Activated CD8-positive, alpha-beta memory T cell treated with anti-CD3 and anti-CD28 coated beads for 4 hours (primary cell): ENCODE measurements at regions not wholly inside any gene's neighbourhood (a gene's known extent, or its start where the extent isn't known, plus 50 kb on each side); places are given as distances from the start of the nearest gene placed in this dataset.

ENCODE experiments used
- DNase-seq, 2 donors: peaks; one replicate each; pipeline ENCODE4 v3.0.0-alpha.2; 2020; ENCODE audit warnings: low read depth in 2 of 2

DNA sequence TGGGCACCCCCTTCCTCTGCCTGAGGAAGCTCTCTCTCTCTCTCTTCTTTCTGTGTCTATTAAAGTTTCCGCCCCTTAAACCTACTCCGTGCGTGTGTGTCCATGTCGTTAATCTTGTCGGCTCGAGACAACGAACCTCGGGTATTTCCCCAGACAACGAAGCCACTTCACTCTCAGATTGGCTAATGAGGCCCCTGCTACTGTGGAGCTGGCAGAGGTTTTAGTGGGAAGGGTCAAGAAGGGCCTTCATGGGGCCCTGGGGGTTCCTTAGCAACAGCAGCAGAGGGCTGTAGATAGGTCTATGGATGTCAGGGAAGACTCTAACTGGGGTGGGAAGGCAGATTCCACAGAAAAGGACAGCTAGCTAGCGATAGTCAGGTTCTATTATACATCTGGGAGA, 239.8 kb upstream of the RAB4A start:
- DNase-seq: no peak

DNA sequence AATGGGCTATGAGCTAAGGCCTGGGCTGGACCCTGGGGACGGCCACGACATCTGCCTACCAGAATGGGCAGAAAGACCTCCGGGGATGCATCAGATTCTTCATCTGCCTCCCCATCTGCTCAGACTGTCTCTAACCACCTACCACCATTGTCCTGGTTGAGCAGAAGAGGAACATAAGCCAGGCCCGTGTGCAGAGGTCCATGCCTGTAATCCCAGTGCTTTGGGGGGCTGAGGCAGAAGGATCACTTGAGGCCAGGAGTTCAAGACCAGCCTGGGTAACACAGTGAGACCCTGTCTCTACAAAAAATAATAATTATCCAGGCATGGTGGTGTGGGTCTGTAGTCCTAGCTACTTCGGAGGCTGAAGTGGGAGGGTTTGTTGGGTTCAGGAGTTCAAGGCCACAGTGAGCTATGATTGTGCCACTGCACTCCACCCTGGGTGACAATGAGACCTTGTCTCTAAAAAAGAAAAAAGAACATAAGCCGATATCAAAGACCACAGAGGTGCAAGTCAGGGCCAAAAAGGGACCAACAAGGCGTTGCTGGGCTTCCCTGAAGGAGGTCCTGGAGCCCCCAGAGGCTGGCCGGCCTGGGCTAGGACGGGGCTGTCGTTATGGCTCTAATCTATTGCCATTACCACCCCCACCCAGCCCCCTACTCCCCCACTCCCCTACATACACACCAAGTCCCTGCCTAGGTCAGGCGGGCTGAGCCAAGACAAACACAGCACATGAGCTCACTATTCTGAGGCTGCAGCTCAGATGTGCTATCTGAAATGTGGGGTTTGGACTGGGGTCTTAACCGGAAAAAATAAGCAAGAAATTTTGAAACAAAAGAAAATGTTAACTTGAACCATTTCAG, 239.2 kb upstream of the RAB4A start:
- DNase-seq: no peak

DNA sequence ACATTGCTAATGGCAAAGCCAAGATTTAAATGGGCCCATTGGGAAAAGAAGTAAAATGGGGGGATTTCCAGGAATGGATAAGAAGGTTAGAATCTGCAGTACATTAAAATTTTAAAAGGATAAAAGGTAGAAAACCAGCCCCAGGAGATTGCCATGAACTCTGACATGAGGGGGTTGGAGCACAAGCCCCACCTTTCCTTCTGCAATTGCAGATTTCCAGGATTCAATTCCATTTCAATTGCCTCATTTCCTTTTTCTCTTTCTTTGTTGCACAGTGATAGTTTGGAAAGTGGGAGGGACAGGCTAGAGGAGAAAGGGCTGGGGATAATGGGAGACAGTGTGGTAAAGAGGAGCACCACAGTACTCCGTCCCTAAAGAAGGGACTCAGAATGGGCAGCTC, 238.5 kb upstream of the RAB4A start:
- no peak for DNase-seq

DNA sequence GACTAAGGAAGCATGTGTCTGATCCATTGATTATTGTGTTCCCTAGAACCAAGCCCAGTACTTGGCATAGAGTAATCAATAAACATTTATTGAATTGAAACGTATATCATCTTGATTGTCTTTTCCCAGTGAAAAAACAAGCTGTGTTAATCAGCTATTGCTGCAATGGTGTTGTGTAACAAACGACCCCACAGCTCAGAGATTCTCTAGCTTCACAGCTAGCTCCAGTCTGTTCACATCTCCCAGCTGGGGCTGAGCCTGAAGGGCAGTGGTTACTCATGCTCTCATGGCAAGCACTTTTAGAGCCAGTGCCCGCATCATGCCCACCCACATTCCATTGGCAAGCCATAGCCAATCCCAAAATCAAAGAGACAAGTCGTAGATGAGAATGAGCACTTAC, 237.4 kb upstream of the RAB4A start:
- no peak for DNase-seq

DNA sequence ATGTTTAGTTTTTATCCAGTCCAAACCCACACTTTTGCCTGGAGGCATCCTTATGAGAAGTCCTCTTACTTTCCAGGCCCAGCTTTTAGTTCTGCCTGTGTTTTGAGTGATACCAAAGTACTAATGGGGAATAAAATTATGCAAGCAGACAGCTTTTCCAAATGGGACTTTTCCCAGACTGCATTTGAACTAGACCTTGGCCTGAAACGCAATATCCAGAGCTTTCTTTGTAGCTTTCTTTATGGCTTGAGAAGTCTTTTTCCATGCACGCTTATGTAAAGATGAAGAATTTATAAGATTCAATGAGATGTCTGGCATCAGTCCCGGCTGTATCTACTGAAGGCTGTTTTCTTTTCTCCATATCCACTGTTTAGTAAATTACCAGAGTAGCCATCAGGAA, 236.6 kb upstream of the RAB4A start:
- no peak for DNase-seq

DNA sequence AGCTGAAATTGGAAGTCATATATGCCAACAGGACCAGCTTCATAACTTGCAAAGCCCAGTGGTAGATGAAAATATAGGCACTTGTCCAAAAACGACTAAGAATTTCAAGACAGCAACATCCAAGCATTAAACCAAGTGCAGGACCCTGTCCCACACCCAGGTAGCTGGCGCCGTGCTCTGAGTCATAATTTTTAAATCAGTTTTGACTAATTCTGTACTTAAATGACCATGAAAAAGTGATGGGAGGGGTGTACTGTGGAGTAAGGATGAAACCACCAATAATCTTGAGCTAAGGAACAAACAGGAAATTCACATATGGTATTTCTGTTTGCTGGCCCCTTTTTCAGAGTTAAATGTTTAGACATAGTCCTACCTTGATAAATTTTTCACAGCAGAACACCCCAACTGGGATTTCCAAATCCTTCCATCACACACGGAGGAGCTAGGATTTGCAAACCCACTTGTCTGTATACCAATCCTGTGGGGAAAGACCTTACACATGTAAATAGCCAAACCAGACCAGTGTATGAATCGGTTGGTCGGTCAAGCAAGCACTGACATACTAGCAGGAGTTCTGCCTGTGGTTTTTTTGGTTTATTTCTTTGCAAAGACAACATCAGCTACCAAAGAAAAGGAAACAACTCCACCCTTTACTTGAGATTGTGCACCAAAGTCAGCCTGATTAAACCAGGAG, 235.7 kb upstream of the RAB4A start:
- no peak for DNase-seq

DNA sequence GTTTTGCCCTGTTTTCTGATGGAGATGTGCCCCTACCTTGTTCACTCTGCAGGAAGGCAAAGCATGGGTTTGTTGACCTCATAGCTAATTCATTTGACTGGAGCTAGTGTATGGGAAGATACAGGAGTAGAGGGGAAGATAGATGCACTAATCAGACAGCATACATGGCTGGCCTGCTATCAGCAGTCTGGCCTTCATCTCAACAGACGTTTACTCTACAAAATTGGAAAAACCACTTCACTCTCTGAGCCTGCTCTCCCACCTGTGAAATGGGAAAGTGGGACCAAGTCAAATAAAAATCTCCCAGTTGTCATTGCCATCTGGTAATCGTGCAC, 235.2 kb upstream of the RAB4A start:
- no peak for DNase-seq

DNA sequence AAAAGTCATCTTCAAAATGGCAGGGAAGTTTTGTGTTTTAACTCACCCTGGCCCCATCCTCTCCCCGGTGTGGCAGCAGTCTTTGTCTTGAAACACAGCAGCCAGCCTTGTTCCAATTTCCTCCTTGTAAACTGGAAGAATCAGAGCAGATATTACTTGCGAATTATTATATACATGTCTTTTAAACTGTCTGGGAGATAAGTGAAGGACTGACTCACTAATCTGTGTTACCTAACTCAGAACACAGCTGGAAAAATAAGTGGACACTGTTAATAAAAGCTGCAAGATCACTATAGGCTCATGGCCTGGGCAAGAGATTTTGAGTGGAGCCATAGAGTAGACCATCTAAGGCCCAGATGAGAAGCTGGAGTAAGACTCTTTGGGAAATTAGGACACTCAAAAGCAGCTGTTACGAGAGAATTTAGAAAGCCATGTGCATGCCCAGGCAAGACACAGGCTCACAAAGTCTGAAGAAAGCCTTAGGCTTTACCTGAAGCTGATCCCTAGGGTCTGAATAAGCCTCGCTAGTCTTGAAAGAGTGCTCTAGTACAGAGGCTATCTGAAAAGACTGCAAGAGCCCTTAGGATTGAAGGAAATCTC, 233.0 kb upstream of the RAB4A start:
- no peak for DNase-seq

DNA sequence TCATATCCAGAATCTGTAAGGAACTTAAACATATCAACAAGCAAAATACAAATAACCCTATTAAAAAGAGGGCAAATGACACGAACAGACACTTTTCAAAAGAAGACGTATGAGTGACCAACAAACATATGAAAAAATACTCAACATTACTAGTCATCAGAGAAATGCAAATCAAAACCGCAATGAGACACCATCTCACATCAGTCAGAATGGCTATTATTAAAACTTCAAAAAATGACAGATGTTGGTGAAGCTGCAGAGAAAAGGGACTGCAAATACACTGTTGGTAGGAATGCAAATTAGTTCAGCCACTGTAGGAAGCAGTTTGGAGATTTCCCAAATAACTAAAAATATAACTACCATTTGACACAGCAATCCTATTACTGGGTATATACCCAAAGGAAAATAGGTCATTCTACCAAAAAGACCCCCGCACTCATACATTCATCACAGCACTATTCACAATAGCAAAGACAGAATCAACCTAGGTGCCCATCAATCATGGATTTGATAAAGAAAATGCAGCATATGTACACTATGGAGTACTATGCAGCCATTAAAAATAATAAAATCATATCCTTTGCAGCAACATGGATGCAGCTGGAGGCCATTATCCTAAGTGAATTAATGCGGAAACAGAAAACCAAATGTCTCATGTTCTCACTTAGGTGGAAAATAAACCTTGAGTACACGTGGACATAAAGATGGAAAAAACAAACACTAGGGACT, 230.1 kb upstream of the RAB4A start:
- no peak for DNase-seq

DNA sequence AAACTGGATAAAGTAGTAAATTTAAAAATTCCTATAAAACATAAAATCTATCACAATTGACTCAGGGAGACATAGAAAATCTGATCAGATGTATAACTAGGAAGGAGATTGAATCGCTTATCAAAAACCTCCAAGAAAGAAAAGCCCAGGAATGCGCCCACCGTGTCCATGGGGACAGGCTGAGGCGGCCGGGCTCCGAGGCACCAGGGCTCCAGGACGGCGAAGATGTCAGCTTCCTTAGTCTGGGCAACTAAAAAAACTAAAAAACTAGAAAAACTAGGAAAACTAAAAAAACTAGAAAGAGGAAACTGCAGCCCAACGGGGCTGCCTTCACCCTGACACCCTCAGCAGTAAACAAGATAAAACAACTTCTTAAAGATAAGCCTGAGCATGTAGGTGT, 229.0 kb upstream of the RAB4A start:
- DNase-seq: no peak

DNA sequence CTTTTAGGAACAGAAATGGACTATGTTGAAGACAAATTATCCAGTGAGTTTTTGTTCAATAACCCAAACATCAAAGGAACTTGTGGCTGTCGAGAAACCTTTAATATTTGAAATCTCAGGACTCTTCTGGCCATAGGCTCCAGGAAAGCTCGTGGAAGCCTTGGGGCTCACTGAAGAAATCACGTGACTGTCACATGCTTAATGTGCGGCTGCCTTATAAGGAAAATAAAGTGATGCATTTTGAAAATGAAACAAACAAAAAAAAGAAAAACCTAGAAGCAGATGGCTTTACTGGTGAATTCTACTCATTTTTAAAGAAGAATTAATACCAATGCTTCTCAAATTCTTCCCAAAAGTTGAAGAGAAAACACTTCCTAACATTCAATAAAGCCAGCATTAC, 228.4 kb upstream of the RAB4A start:
- DNase-seq: no peak

DNA sequence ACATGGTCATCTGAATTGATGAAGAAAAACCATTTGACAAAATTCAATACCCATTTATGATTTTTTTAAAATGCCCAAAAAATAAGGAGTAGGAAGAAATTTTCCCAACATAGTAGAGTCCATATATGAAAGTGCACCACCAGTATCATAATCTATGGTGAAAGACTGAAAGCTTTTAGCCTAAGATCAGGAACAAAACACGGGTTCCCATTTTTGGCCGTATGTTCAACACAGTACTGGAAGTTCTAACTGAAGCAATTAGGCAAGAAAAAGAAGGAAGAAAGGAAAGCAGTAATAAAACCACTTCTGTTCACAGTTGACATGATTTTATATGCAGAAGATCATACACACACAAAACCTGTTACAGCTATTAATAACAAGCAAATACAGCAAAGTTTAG, 227.8 kb upstream of the RAB4A start:
- no peak for DNase-seq

DNA sequence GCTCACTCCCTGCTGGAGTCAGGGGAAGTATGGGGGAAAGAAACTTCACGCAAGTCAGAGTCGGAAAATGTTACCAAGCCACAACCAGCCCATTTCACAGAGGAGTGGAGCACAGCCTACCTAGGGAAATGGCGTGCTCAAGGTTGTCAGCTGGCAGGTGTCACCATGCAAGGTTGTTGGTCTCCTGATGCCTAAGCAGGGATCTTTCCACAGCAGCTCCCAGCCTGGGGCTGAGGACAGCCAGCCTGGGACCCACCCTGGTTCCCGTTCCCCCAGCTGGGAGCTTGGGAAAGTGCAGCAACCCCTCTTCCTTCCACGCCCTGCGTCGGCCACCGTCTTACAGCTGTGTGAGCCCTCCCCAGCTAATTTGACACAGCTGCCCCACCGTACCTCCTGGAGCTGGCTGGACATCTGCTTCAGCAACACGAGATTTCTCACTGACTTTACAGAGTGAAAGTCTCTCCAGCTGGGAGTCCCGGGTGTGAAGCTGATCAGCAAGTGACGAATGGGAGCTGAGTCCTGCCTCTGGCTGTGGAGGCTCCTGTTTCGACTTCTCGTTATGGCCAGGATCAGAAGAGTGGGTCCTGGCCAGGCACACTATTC, 224.6 kb upstream of the RAB4A start:
- no peak for DNase-seq

DNA sequence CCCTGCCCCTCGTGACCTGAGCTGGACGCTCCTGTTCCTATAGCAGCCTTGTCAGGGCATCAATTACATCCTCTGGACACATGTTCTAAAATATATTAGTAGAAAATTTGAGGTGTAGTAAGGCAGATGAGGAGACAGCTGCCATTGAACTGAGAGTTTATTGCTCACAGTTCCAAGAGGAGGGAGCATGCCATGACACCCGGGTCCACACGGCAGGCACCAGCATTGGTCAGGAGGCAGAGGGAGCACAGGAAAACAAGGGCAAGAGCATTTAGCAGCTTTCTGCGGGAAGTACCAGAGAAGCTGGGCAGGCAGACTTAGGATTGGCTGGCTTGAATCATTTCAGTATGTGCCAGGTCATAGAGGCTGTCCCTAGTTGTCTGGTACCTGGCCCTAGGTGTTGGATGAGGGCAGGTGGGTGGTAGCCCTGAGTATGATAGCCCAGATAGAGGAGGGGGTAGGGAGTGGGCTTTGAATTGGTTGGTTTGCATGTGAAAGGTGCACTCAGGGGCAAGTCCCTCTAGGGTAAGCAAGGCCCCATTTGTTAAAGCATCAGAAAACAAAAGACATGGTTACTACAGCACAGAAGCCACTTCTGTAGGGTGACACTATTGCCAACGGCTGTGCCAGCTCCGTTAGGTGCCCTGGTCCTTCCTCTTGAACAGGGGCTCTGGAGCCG, 223.6 kb upstream of the RAB4A start:
- no peak for DNase-seq

DNA sequence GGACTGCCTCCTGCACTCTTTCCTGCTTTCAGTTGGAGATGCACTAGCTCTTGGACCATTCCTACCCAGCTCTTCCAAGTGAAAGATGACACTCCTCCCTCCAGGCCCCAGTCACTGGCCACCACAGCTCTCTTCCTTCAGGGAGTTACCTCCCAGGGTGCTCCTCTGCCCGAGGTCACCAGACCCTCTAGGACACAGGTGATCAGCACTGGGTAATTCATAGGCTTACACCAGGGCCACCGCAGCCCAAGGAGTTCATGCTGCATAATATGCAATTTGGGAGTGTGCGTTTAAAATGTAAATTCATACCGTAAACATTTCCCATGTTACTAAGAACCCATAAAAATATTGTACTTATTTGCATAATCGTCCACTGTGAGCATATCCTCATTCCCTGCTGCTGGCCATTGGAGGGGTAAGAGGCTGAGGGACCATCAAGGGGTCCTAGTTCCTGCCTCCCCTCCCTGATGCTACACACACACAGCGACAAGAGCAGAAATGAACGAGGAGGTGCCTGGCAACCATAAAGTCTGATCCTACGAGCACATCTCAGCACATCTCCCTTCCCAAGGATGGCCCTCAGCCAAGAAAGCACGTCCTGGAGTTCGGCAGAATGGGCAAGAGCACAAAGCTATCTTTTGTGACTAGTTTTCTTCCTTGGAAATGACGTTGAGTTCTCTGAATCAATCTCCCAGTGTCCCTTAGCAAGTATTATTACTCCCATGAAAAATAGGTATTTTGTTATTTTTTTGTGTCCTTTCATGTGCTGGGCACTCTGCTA, 222.9 kb upstream of the RAB4A start:
- DNase-seq: no peak

DNA sequence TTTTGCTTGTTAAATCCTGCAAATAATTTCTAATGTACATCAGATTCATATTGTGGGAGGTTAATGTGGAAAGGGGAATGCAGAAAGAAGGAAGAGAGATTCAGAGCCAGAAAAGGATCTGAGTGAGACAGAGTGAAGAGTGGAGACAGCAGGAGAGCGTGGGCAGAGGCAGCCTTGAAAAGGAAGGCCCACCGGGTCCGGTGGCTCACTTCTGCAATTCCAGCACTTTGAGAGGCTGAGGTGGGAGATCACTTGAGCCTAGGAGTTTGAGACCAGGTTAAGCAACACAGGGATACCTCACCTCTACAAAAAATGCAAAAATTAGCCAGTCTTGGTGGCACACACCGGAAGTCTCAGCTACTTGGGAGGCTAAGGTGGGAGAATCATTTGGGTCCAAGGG, 222.0 kb upstream of the RAB4A start:
- DNase-seq: no peak

DNA sequence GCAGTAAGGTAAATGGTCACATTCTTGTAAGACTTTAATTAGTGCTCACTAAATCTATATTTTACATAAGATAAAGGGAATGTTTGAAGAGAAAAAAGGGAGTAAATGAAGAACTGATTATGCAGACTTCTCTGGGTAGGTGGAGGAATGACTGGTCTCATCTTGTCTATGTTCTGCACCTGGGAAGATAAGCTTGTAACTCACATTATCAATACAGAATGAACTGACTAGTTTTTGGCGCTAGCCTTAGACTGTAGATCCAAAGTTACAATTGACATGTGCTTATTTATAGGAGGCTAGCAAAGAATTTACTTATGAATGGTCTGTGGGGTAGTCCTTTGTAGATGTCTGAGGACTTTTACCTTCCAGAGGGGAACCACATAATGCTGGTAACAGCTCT, 214.9 kb upstream of the RAB4A start:
- DNase-seq: no peak

DNA sequence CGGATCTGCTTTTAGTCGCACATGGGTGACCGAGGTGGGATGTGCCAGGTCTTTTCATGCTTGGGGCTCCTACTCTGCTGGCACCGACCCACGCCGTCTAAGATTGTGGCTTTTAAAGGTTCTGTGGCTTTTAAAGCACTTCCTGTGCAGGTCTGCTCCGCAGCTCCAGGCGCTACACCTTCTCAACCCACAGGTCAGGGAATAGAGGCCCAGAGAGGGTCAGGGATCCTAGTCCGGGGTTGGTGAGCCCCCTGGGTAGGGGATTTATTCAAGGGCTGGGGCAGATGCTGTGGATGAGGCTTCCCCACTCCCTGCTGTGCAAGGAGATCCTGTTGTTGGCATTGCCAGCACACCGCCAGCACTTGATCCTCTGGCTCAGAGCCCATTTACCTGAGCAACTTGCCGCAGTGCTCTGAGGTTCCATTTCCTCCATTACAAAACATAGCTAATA, 212.8 kb upstream of the RAB4A start:
- peak in 1 of 2 donors; percentile 12 for DNase-seq

DNA sequence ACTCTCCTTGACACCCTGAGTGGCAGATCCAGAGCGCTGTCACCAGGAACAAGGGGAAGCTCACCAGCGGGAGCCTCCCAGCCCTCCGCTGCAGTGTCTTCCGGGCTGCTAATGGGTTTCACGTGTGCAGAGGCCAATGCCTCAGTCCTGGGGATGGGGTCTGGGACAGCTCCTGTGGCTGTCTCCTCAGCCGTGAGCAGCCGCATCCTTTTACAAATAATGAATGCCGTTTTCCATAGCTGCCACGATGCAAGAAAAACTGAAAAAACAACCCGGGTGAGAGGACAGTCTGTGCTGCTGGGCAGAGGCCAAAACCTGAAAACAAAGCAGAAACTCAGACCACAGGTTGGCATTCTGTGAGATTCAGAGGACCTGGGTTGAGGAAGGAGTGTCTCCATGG, 212.2 kb upstream of the RAB4A start:
- DNase-seq: no peak

DNA sequence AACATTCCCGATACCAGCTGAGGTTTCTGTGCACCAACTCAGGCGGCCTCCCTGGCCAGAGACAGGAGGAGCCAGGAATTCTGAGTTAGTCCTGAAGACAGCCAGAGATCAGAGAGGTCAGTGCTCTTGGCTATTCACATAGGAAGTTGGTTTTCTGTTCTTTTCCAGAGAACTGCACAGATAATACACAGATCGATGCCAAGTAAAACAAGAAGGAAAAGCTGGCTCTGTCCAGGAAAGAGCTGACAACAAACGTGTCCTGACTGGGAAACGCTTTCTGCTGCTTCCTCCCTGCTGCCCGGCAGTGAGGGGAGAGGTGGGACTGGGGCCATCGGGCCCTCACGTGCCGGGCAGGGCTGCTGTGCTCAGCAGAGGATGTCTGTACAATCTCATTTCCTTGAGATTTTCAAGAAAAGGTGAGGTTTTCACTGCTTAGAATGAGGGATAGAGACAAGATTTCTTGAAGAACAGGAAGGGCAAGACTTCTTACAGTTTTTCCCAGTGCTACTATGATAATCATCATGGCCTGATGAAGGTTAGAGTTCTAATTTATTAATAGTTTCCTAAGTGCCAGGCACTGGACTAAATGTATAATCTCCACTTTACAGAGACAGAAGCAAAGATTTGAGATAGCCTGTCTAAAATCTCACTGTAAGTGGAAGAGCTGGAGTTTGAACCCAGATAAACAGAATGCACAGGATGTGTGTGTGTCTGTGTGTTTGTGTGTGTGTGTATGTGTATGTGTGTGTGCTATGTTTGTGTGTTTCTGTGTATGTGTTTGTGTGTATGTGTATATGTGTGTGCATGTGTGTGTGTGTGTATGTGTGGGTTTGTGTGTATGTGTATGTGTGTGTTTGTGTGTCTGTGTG, 211.0 kb upstream of the RAB4A start:
- no peak for DNase-seq
